ENCODE measurements at regions not wholly inside any gene's neighbourhood (a gene's known extent, or its start where the extent isn't known, plus 50 kb on each side); places are given as distances from the start of the nearest gene placed in this dataset.

DNA sequence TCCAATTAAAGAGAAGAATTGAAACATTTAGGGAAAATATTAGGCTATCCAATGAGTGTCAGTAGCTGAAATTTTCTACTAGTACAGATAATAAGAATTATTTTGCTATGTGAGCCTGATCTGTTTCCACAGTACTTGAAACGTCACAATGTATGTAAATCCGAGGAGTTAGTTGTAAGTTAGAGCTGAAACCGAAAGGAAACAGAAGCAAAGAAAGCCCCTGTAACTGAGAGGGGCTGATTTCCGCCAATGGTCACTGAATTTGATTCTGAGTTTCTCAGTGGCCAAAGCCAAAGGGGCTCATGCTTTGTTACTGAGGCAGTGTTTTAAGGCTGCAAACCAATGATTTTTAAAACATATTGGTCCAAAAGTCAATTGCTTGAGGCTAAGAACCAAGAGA, 168.3 kb upstream of the DUSP10 start:
- TF ChIP-seq, protein P1, sequence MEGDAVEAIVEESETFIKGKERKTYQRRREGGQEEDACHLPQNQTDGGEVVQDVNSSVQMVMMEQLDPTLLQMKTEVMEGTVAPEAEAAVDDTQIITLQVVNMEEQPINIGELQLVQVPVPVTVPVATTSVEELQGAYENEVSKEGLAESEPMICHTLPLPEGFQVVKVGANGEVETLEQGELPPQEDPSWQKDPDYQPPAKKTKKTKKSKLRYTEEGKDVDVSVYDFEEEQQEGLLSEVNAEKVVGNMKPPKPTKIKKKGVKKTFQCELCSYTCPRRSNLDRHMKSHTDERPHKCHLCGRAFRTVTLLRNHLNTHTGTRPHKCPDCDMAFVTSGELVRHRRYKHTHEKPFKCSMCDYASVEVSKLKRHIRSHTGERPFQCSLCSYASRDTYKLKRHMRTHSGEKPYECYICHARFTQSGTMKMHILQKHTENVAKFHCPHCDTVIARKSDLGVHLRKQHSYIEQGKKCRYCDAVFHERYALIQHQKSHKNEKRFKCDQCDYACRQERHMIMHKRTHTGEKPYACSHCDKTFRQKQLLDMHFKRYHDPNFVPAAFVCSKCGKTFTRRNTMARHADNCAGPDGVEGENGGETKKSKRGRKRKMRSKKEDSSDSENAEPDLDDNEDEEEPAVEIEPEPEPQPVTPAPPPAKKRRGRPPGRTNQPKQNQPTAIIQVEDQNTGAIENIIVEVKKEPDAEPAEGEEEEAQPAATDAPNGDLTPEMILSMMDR (IDR thresholded peaks at IDR 0.05; ENCODE audit: low read depth, low read length) = no peak
- no peak for DNase-seq (ENCODE audit: low read depth, low spot score)
- H3K4me3 ChIP-seq (ENCODE audit: low read depth, low read length) = no peak overlapping the region
- in situ Hi-C loops (cut with HindIII; ENCODE audit: low sequenced_read_pairs) = no loop called here

DNA sequence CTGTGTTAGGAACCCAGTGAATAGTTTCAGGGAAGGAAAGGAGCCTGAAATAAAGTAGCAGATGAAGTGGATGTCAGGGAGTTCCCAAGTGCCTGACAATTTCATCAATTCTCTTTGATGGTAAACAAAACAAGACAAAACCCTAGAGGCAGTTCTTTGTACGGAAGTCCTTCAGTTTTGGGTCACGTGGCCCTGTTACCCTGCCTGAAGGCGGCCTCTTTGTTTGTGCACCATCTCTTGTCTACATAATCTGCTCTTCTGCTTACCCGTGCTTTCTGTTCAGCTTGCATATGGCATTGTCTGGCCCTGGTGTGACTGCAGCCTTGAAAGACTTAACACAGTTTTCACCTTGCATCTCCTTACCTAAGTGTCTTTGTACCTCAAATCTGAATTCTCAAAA, 166.7 kb upstream of the DUSP10 start:
- no peak overlapping the region for H3K4me3 ChIP-seq (ENCODE audit: low read depth, low read length)
- TF ChIP-seq, protein P1 (IDR thresholded peaks at IDR 0.05; ENCODE audit: low read depth, low read length) = no peak
- no peak for DNase-seq (ENCODE audit: low read depth, low spot score)
- in situ Hi-C loops (cut with HindIII; ENCODE audit: low sequenced_read_pairs) = no loop called here

DNA sequence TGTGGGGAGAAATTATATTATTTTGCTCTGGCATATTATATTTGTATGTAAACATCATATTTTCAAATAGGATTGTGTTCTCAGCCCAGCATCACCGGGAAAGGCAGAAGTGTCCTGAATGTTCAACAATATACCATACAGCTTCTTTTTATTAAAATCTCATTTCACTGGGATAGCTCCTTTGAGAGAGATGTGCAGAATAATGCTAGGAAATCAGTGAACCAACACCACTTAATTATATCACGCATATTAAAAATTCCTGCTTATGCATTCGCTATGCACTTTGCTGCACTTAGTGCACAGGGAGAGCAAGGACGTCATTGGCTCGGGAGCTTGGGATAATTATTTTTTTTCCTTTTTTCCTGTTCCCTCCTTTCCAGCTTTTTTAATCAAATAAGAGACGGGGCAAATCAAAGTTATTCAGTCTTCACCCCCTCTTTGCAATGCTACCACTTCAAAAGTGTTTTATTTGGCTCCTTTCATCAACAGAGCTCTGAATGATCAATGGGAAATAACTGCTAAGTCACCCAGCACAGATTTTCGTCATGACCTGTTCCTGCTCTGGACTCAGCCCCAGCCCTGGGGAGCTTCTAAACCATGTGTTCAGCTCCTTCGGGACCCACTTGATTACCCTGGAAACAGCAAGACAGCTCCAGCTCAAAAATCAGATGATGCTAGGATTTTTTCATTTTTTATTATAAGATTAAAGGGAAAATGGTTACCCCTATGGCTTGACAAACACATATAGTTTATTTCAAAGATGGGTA, 165.5 kb upstream of the DUSP10 start:
- DNase-seq (ENCODE audit: low read depth, low spot score) = no peak
- in situ Hi-C loops (cut with HindIII; ENCODE audit: low sequenced_read_pairs) = no loop called here
- TF ChIP-seq, protein P1 (IDR thresholded peaks at IDR 0.05; ENCODE audit: low read depth, low read length) = no peak
- H3K4me3 ChIP-seq (ENCODE audit: low read depth, low read length) = no peak overlapping the region

DNA sequence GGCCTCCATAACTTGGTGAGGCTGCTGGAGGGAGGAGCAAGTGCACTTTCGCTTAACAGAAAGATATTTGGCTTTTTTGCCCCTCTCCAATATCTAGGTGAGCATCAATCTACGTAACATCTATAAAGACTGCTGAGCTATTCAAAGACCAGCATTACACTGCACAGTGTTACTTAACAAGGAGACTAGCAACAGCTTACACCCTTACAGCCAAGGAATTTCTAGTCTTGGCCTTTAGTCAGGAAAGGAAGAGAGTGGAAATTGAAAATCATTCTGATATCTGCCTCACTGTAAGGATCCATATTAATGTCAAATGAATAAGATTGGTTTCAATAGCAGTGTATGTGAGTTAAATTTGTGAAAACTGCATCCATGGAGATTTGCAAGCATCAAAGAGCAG, 163.9 kb upstream of the DUSP10 start:
- no peak for DNase-seq (ENCODE audit: low read depth, low spot score)
- TF ChIP-seq, protein P1 (IDR thresholded peaks at IDR 0.05; ENCODE audit: low read depth, low read length) = no peak
- in situ Hi-C loops (cut with HindIII; ENCODE audit: low sequenced_read_pairs) = no loop called here
- no peak overlapping the region for H3K4me3 ChIP-seq (ENCODE audit: low read depth, low read length)

DNA sequence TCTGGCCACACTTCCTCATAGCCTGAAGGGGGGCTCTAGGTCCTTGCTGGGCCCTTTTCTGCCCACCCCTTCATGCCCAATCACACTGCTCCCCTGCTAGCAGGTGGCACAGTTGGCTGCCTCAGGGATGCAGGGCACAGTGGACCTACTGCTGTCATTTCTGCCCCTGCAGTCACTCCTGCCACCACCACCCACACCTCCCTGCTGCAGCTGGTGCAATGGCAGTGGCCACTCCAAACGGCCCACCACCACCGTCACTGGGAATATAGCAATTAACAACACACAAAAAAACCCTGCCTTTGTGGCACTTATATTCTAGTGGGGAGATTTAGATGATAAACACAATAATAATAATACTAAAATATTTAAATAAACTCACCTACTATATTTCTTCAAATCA, 162.4 kb upstream of the DUSP10 start:
- in situ Hi-C loops (cut with HindIII; ENCODE audit: low sequenced_read_pairs) = no loop called here
- H3K4me3 ChIP-seq (ENCODE audit: low read depth, low read length) = no peak overlapping the region
- no peak for DNase-seq (ENCODE audit: low read depth, low spot score)
- TF ChIP-seq, protein P1 (IDR thresholded peaks at IDR 0.05; ENCODE audit: low read depth, low read length) = no peak

DNA sequence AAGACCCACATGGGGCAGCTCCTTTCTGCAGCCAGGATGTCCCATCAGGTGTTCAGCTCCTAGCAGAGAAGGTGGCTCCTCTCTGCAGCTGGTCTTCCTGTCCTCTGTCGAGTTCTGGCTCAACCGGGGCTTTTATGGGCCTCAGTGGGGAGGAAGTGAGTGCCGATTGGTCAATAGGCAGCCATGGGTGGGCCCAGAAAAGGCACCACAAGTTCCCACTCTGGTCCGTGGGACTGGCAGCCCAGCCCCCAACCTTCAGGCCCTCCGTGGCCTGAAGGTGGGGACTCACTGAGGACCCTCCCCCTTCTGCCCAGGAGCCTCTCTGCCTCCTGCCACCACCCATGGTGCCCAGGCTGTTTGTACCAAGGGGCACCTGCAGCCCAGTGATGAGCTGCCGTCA, 161.7 kb upstream of the DUSP10 start:
- DNase-seq (ENCODE audit: low read depth, low spot score) = no peak
- TF ChIP-seq, protein P1 (IDR thresholded peaks at IDR 0.05; ENCODE audit: low read depth, low read length) = no peak
- in situ Hi-C loops (cut with HindIII; ENCODE audit: low sequenced_read_pairs) = no loop called here
- no peak overlapping the region for H3K4me3 ChIP-seq (ENCODE audit: low read depth, low read length)

Measured in astrocyte of the spinal cord (primary cell).